RWPE1 (cell line): ENCODE measurements at regions not wholly inside any gene's neighbourhood (a gene's known extent, or its start where the extent isn't known, plus 50 kb on each side); places are given as distances from the start of the nearest gene placed in this dataset.
"Not testable (repeated sequence)": the region's sequence is repeated elsewhere in the genome, so short reads cannot be mapped to it uniquely, and the experiment has no call there.

Experiments used
- CTCF ChIA-PET: fragments of 350-600 bp; sonication (Branson Sonifier 250); formaldehyde crosslinking; extraction: SDS; loops from one replicate; lab custom pipeline; 2021; lab: Yijun Ruan, JAX
- POLR2A ChIA-PET: fragments of 400-600 bp; formaldehyde crosslinking; extraction: SDS; loops from one replicate; lab custom pipeline; 2020; ENCODE audit warnings: antibody characterized with exemption; ENCODE audit not compliant: low non-redundant PET; lab: Yijun Ruan, JAX
- DNase-seq: peaks from one replicate; pipeline ENCODE4 v3.0.0; 2012; ENCODE audit warnings: low spot score
- H3K27ac ChIP-seq: fragments of 450-650 bp; 2 replicates; pipeline ENCODE4 v1.5.1; 2017
- CTCF ChIP-seq: fragments of 450-650 bp; conservative IDR thresholded peaks from 2 replicates; pipeline ENCODE4 v1.5.1; 2017; ENCODE audit warnings: low read depth, mild to moderate bottlenecking

- H3K27ac ChIP-seq: no peak overlapping the region
- POLR2A ChIA-PET: no interaction called here
- CTCF ChIA-PET: interaction anchor here (0.6 kb wide), 2 partner anchors 22 to 32 kb away, joined by 3 read pairs; no protein-coding TSS in a partner anchor
- TF ChIP-seq CTCF: no peak
- no peak for DNase-seq
These were observed 511.0 kb downstream of the CSNK1G3 start for GRCh38 chr5:124022966-124023365.

- no peak for DNase-seq
- ChIA-PET POLR2A (no interaction called here), CTCF (interaction anchor here (0.6 to 0.7 kb wide), 2 partner anchors 31 to 527 kb away, joined by 3 read pairs; no protein-coding TSS in a partner anchor)
- no peak overlapping the region for H3K27ac ChIP-seq
- no peak for TF ChIP-seq CTCF
These were observed 509.8 kb downstream of the CSNK1G3 start for GRCh38 chr5:124021776-124022175.

- no peak for TF ChIP-seq CTCF
- no peak overlapping the region for H3K27ac ChIP-seq
- DNase-seq: no peak
- POLR2A ChIA-PET: no interaction called here
- CTCF ChIA-PET: interaction anchor here (0.6 to 0.7 kb wide), 3 partner anchors 30 to 407 kb away, joined by 3 read pairs; no protein-coding TSS in a partner anchor
These were observed 509.2 kb downstream of the CSNK1G3 start for GRCh38 chr5:124021066-124021641.

GRCh38 chr5:124017321-124017720 lies 505.3 kb downstream of the CSNK1G3 start:
- POLR2A ChIA-PET, H3K27ac ChIP-seq, DNase-seq, CTCF ChIA-PET: not testable (repeated sequence)

- ChIA-PET POLR2A (no interaction called here), CTCF (interaction anchor here (0.6 to 0.7 kb wide), 3 partner anchors 10 to 520 kb away, joined by 3 read pairs; no protein-coding TSS in a partner anchor)
- H3K27ac ChIP-seq: no peak overlapping the region
- TF ChIP-seq CTCF: no peak
- DNase-seq: no peak
These were observed 495.9 kb downstream of the CSNK1G3 start for GRCh38 chr5:124007675-124008398.

GRCh38 chr5:124001036-124001615 lies 489.1 kb downstream of the CSNK1G3 start:
- DNase-seq: no peak
- ChIA-PET POLR2A (no interaction called here), CTCF (interaction anchor here (0.6 to 0.7 kb wide), 4 partner anchors 19 to 1476 kb away, joined by 3 to 6 read pairs (median 3); no protein-coding TSS in a partner anchor)
- H3K27ac ChIP-seq: no peak overlapping the region
- TF ChIP-seq CTCF: no peak
